ENCODE measurements at regions not wholly inside any gene's neighbourhood (a gene's known extent, or its start where the extent isn't known, plus 50 kb on each side); places are given as distances from the start of the nearest gene placed in this dataset.

- H3K4me2 ChIP-seq = no peak overlapping the region
- H3K4me3 ChIP-seq = no peak overlapping the region
- CTCF ChIA-PET = no interaction called here
- POLR2A ChIA-PET = no interaction called here
- FAIRE-seq (no peak), DNase-seq (ENCODE audit: low read depth in 1 of 2, low spot score in 1 of 2) (no peak), ATAC-seq (no peak)
- no peaks in the 10 kb centered on the region for H3K4me1 ChIP-seq
- H3K27ac ChIP-seq = no peak overlapping the region
- WGBS (ENCODE audit: missing lambda C conversion rate) = 3% methylated on average over 2 of the region's 2 CpGs
- TF ChIP-seq FOSL2 (IDR thresholded peaks at IDR 0.05) (no peak), FOSL2 (CRISPR knock-in tag; IDR thresholded peaks at IDR 0.05) (no peak), MAFK (IDR thresholded peaks at IDR 0.05; ENCODE audit: partially characterized antibody) (peak; percentile 32)
- H3K9me3 ChIP-seq = no peaks in the 10 kb centered on the region
These were observed 874.1 kb downstream of the GRM8 start for GRCh38 chr7:126378642-126379041.

DNA sequence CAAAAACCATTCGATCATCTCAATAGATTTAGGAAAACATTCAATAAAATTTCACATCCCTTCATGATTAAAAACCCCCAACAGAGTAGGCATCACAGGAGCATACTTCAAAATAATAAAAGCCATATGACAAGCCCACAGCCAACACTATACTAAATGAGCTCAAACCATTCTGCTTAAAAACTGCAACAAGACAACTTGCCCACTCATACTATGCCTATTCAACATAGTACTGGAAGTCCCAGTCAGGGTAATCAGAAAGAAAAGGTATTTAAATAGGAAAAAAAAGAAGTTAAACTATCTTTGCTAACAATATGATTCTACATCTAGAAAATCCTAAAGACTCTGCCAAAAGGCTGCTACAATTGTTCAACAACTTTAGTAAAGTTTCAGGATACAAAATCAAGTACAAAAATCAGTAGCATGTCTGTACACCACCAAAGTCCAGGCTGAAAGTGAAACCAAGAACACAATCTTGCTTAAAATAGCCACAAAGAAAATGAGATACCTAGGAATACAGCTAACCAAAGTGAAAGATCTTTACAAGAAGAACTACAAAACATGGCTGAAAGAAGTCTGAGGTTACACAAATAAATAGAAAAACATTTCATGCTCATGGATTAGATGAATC lies 882.6 kb downstream of the GRM8 start:
- no peaks in the 10 kb centered on the region for H3K4me1 ChIP-seq
- WGBS (ENCODE audit: missing lambda C conversion rate) = 0% methylated on average over 1 of the region's 1 CpG
- ATAC-seq (no peak), DNase-seq (ENCODE audit: low read depth in 1 of 2, low spot score in 1 of 2) (no peak), FAIRE-seq (no peak)
- ChIA-PET POLR2A (no interaction called here), CTCF (no interaction called here)
- H3K4me3 ChIP-seq = no peak overlapping the region
- H3K27ac ChIP-seq = no peak overlapping the region
- TF ChIP-seq FOXS1 (CRISPR knock-in tag; IDR thresholded peaks at IDR 0.05) = no peak
- no peak for TF ChIP-seq HOXA7 (CRISPR knock-in tag; IDR thresholded peaks at IDR 0.05)
- no peak for TF ChIP-seq MYC (IDR thresholded peaks at IDR 0.05; ENCODE audit: borderline replicate concordance, low read length)
- TF ChIP-seq PHF8 (IDR thresholded peaks at IDR 0.05; ENCODE audit: borderline replicate concordance, low read depth) = no peak
- no peak for TF ChIP-seq EHMT2 (IDR thresholded peaks at IDR 0.05; ENCODE audit: low read depth)
- no peak for TF ChIP-seq JUNB (IDR thresholded peaks at IDR 0.05)
- no peak for TF ChIP-seq EP300 (IDR thresholded peaks at IDR 0.05)
- TF ChIP-seq, protein P1, sequence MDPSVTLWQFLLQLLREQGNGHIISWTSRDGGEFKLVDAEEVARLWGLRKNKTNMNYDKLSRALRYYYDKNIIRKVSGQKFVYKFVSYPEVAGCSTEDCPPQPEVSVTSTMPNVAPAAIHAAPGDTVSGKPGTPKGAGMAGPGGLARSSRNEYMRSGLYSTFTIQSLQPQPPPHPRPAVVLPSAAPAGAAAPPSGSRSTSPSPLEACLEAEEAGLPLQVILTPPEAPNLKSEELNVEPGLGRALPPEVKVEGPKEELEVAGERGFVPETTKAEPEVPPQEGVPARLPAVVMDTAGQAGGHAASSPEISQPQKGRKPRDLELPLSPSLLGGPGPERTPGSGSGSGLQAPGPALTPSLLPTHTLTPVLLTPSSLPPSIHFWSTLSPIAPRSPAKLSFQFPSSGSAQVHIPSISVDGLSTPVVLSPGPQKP (IDR thresholded peaks at IDR 0.05; ENCODE audit: low read depth, low read length) = no peak
- no peak for TF ChIP-seq FOSL2 (IDR thresholded peaks at IDR 0.05)
- no peak for TF ChIP-seq FOSL2 (CRISPR knock-in tag; IDR thresholded peaks at IDR 0.05)
- no peak for TF ChIP-seq FOSB (CRISPR knock-in tag; IDR thresholded peaks at IDR 0.05)
- no peak for TF ChIP-seq POLR2A (IDR thresholded peaks at IDR 0.05; ENCODE audit: low read length)
- no peak for TF ChIP-seq ZNF302 (CRISPR knock-in tag; IDR thresholded peaks at IDR 0.05)
- TF ChIP-seq JUN (IDR thresholded peaks at IDR 0.05) = no peak
- TF ChIP-seq, protein P2, sequence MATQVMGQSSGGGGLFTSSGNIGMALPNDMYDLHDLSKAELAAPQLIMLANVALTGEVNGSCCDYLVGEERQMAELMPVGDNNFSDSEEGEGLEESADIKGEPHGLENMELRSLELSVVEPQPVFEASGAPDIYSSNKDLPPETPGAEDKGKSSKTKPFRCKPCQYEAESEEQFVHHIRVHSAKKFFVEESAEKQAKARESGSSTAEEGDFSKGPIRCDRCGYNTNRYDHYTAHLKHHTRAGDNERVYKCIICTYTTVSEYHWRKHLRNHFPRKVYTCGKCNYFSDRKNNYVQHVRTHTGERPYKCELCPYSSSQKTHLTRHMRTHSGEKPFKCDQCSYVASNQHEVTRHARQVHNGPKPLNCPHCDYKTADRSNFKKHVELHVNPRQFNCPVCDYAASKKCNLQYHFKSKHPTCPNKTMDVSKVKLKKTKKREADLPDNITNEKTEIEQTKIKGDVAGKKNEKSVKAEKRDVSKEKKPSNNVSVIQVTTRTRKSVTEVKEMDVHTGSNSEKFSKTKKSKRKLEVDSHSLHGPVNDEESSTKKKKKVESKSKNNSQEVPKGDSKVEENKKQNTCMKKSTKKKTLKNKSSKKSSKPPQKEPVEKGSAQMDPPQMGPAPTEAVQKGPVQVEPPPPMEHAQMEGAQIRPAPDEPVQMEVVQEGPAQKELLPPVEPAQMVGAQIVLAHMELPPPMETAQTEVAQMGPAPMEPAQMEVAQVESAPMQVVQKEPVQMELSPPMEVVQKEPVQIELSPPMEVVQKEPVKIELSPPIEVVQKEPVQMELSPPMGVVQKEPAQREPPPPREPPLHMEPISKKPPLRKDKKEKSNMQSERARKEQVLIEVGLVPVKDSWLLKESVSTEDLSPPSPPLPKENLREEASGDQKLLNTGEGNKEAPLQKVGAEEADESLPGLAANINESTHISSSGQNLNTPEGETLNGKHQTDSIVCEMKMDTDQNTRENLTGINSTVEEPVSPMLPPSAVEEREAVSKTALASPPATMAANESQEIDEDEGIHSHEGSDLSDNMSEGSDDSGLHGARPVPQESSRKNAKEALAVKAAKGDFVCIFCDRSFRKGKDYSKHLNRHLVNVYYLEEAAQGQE (IDR thresholded peaks at IDR 0.05) = no peak
- TF ChIP-seq, protein P3, sequence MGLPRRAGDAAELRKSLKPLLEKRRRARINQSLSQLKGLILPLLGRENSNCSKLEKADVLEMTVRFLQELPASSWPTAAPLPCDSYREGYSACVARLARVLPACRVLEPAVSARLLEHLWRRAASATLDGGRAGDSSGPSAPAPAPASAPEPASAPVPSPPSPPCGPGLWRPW (IDR thresholded peaks at IDR 0.05) = no peak
- no peak for TF ChIP-seq ZSCAN20 (CRISPR knock-in tag; IDR thresholded peaks at IDR 0.05)
- TF ChIP-seq KDM1A (IDR thresholded peaks at IDR 0.05; ENCODE audit: low read depth) = no peak
- no peak for TF ChIP-seq ESRRA (IDR thresholded peaks at IDR 0.05; ENCODE audit: borderline replicate concordance, low read length)
- no peak for TF ChIP-seq TFCP2L1 (CRISPR knock-in tag; IDR thresholded peaks at IDR 0.05)
- TF ChIP-seq, protein P4, sequence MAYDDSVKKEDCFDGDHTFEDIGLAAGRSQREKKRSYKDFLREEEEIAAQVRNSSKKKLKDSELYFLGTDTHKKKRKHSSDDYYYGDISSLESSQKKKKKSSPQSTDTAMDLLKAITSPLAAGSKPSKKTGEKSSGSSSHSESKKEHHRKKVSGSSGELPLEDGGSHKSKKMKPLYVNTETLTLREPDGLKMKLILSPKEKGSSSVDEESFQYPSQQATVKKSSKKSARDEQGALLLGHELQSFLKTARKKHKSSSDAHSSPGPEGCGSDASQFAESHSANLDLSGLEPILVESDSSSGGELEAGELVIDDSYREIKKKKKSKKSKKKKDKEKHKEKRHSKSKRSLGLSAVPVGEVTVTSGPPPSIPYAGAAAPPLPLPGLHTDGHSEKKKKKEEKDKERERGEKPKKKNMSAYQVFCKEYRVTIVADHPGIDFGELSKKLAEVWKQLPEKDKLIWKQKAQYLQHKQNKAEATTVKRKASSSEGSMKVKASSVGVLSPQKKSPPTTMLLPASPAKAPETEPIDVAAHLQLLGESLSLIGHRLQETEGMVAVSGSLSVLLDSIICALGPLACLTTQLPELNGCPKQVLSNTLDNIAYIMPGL (CRISPR knock-in tag; IDR thresholded peaks at IDR 0.05; ENCODE audit: borderline replicate concordance) = no peak
- 0 out of 3 replicates have a peak, but pooled peaks cover 3% of the 10 kb centered on the region for H3K9me3 ChIP-seq
- no peak overlapping the region for H3K4me2 ChIP-seq
